WI38 (cell line): ENCODE measurements at regions not wholly inside any gene's neighbourhood (a gene's known extent, or its start where the extent isn't known, plus 50 kb on each side); places are given as distances from the start of the nearest gene placed in this dataset.

ENCODE experiments used
- H3K4me3 ChIP-seq: 2 replicates; pipeline ENCODE4 v1.5.1; 2011; ENCODE audit warnings: low read depth, mild to moderate bottlenecking, control low read depth, low read length
- CTCF ChIP-seq: IDR thresholded peaks from 2 replicates; pipeline ENCODE4 v1.5.1; 2012; ENCODE audit warnings: low read depth, mild to moderate bottlenecking, control low read depth, low read length

GRCh38 chr4:106451091-106451490 is 82.5 kb upstream of the GIMD1 start:
- no peak overlapping the region for H3K4me3 ChIP-seq
- no peak for TF ChIP-seq CTCF

- TF ChIP-seq CTCF = no peak
- H3K4me3 ChIP-seq = no peak overlapping the region
These were observed 81.7 kb upstream of the GIMD1 start for GRCh38 chr4:106450249-106450648.

GRCh38 chr4:106444557-106444956 is 76.0 kb upstream of the GIMD1 start:
- no peak for TF ChIP-seq CTCF

DNA sequence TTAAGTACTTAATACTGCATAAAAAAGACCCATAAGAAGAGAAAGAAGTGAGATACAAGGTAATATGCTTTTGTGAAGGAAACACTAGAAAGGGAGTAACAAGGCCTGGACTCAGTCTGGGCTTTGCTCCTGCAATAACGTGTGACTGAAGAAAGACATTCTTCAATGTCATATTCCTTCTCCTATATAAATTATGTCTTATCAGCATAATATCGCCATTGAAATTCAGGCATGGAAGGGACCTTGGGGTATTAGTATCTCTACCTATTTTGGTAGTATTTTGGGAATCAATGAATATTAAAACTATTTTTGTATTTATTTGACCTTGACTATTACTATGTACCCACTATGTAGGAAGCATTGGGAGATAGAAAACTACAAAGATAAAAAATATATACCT is 62.2 kb upstream of the GIMD1 start:
- H3K4me3 ChIP-seq = no peak overlapping the region
- no peak for TF ChIP-seq CTCF

More at GRCh38 chr4:106444557-106444956, 76.0 kb upstream of the GIMD1 start:
- no peak overlapping the region for H3K4me3 ChIP-seq

DNA sequence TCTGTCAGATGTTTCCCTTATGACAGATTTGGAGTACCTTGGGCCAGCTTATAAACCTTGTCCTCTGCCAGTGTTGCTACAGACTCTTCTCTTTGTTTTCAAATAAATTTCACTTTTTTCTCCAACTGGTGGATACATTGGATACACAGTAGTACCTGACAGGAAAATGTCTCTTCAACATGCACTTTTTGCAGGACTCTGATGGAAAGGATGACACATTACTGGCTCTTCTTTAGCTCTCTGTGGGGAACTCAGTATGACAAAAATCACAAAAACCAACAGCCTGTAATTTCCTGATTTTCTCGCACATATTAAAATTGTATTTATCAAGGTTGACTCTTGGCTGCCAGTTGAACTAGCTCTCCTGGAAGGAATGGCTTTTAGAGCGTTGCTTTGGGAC is 61.3 kb upstream of the GIMD1 start:
- H3K4me3 ChIP-seq = no peak overlapping the region
- no peak for TF ChIP-seq CTCF

GRCh38 chr4:106426069-106426468 is 57.5 kb upstream of the GIMD1 start:
- no peak for TF ChIP-seq CTCF
- no peak overlapping the region for H3K4me3 ChIP-seq

- H3K4me3 ChIP-seq = no peak overlapping the region
- TF ChIP-seq CTCF = no peak
These were observed 57.0 kb upstream of the GIMD1 start for GRCh38 chr4:106425576-106425975.
